GM19438 (cell line): ENCODE measurements at regions not wholly inside any gene's neighbourhood (a gene's known extent, or its start where the extent isn't known, plus 50 kb on each side); places are given as distances from the start of the nearest gene placed in this dataset.

Experiments used
- ATAC-seq: cut with Tn5 transposase; IDR thresholded peaks from one replicate; pipeline ENCODE4 v1.9.1; 2021; ENCODE audit warnings: low read depth; ENCODE audit not compliant: unreplicated experiment

GRCh38 chr2:52897511-52898044 lies 870.0 kb upstream of the CHAC2 start:
- no peak for ATAC-seq

DNA sequence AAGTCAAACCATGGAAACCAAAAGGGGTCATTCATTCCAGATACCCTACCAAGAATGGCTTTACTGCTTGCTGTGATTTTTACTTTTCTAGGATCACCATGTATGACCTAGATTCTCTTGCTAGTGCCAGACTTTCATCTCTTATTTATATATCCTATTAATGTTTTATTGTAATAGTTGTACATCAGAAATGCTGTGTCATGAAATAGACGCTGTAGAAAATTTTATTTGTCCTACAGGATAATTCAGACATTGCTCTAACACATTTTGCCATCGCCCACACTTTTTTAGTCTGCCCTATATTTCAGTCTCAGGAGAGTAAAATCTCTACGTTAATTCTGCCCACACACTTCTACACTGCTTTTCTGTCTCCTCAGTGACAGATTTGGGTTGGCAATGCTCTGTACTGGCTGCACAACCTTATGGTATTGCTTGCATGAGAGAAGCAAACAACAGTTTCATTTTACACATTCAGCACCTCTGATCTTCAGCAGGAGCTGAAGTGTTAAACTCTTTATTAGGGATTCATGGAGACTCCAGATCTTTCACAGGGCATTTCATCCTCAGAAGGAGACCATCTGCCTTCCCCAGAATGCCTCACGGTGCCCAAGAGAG lies 871.8 kb upstream of the CHAC2 start:
- no peak for ATAC-seq

DNA sequence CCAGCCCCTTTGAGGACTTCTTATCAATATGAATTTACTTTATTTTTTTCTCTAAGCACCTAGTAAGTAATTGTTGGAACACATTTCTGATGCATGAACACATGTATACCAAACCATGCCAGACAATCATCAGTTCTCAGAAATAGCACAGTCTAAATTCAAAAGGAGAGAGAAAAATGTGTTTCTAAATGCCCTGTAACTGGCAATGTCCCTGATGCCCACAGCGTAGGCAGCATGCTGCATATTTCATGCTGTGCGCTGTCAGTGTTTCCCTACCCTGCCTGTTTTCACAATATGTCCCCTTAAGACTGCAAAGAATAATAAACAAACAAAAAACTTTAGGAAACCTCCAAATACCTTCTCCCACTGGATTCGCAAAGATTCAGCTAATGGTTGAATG lies 881.0 kb upstream of the CHAC2 start:
- ATAC-seq = no peak

GRCh38 chr2:52884761-52885352 lies 882.7 kb upstream of the CHAC2 start:
- no peak for ATAC-seq

DNA sequence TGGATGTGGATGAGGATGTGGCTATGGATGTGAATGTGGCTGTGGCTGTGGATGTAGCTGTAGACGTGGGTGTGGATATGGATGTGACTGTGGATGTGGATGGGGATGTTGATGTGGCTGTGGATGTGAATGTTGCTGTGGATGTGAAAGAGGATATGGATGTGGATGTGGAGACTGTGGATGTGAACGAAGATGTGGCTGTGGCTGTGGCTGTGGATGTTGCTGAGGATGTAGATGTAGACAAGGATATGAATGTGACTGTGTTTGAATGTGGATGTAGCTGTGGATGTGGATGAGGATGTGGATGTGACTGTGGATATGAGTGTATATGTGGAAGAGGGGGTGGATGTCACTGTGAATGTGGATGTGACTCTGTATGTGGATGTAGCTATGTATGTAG lies 884.6 kb upstream of the CHAC2 start:
- no peak for ATAC-seq

GRCh38 chr2:52881606-52882005 lies 886.0 kb upstream of the CHAC2 start:
- no peak for ATAC-seq

DNA sequence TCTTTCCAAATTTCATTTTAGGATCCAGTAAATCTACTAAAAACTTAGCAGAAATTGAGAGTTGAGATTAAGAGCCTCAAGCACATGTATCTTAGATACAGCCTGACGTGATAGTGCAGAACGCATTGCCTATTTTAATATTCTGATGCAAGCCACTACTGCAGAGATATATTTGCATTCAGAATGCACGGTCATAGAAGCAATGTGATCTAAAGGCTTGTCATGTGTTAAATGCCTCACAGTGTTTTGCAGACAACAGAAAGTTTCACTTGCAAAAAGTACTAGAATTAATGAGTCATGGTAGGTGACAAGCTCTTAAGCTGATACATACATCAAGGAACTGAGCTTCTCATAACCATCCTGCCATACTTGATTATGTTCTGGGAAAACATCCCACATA lies 886.7 kb upstream of the CHAC2 start:
- ATAC-seq = no peak

DNA sequence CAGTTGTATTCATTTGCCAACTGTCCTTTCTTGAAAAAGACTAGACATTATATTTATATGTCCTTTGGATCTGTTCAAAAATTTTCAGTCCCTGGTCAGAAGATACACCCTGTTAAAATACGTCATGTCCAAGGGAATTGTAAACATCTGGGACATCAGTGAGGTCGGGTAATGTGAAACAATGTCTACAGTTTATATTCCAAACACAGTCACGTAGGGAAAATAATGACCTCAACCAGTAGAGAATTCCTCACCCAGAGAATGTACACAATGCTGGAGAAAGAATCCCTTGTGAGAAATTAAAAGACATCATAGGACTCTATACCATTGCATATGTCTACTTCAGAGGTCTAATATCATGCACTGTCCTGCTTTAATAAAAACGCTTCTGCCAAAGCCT lies 888.0 kb upstream of the CHAC2 start:
- ATAC-seq = no peak

- no peak for ATAC-seq
These were observed 889.9 kb upstream of the CHAC2 start for GRCh38 chr2:52877703-52878102.

DNA sequence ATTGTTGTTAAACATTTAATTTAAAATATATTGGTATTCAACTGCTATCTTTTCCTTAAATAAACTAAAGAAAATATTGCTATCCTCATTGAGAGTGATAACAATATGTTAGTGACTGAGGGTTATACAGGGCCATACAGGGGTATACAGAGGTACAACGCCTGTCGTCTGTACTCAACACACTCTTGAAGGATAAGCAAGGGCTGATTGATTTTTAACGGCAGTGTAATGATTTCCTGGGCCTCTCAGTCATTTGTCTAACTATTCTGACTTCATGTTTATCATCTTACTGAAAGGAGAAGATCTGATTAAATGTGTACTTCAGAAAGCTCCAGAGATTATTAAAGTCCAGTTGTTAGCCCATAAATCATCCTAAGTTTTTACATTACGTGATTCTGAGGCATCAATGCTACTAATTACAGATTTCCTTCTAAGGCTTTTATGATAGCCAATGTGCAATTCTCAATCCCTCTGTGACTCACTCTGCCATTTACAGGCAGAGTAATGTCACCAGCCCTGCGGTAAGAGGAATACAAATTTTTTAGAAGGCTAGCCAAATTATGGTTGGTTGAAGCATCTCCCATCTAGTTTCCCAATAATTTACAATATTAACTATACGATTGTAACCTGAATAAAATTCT lies 893.0 kb upstream of the CHAC2 start:
- ATAC-seq = no peak

- ATAC-seq = no peak
These were observed 904.8 kb upstream of the CHAC2 start for GRCh38 chr2:52862801-52863200.

DNA sequence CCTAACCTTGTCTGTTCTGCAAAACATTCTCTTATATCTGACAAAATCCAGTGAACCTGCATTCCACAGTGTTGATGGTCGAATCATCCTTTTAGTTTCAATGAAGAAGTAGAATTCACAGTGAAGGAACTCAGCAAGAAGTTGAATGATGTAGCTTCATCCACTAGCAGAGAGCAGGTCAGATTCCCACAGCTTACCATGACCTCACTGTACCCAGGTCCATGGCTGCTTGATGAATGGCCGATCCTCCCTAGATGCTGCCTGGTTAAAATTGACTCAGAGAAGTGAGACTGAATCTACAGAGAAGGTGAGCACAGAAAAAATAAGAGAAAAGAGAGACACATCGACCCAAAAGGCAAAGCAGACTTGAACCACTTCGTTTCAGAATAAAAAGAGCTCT lies 906.0 kb upstream of the CHAC2 start:
- no peak for ATAC-seq

DNA sequence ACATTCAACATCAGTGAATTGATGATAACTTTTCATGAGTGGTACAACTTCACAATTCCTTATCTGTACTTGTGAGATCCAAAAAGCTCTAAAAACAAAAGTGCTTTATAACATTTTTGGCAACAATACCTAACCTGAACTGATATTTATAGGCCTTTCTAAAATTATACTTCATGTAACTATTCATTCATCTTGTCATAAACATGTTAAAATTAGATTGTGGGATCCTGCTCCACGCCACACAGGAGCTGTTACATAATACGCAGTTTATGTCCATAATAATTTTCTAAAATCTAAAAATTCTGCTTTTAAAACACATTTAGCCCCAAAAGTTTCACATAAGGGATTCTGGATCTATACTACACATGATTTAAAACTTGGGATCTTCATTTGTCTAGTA lies 908.5 kb upstream of the CHAC2 start:
- no peak for ATAC-seq

DNA sequence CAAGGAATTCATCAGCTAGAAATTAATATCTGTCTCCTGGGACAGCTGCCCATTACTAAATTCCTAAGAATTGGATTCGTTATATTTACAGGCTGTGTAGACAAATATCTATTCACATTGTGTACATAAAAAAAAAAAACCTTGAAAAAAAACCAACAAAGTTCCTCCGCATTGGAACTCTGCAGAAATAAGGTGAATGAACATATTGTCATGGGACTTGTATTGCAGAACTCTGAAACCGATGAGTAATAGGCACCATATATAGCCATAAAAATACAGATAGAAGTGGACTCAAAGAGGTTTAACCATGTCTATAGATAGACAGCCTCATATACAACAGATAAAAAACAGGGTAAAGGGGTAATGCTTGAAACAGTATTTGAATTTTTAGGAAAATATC lies 909.9 kb upstream of the CHAC2 start:
- ATAC-seq = no peak

DNA sequence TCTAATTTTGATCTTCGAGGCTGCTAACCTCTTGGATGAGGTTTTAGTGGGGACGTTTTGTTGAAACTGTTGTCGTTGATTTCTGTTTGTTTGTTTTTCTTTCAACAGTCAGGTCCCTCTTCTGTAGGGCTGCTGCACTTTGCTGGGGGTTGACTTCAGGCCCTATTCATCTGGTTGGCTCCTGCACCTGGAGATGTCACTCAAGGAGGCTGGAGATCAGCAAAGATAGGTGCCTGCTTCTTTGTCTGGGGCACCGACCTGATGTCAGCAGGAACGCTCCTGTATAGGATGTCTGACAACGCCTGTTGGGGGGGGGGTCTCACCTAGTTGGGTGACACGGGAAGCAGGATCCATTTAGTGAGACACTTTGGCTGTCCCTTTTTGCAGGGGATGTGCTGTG lies 915.6 kb upstream of the CHAC2 start:
- no peak for ATAC-seq

- ATAC-seq = no peak
These were observed 922.7 kb upstream of the CHAC2 start for GRCh38 chr2:52844701-52845423.

DNA sequence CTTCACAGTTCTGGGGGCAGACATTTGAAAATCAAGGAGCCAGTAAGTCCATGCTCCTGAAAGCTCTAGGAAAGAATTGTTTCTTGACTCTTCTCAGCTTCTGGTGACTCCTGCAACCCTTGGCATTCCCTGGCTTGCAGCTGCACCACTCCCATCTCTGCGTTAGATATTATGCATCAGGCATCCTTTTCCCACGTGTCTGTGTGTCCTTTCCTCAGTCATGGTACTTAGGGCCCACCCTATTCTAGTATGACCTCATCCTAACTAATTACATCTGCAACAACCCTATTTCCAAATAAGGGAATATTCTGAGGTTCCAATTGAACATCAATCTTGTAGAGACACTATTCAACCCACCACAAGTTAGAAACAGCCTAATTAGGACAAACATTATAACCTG lies 931.7 kb upstream of the CHAC2 start:
- ATAC-seq = no peak

GRCh38 chr2:52831216-52831615 lies 936.4 kb upstream of the CHAC2 start:
- ATAC-seq = no peak

DNA sequence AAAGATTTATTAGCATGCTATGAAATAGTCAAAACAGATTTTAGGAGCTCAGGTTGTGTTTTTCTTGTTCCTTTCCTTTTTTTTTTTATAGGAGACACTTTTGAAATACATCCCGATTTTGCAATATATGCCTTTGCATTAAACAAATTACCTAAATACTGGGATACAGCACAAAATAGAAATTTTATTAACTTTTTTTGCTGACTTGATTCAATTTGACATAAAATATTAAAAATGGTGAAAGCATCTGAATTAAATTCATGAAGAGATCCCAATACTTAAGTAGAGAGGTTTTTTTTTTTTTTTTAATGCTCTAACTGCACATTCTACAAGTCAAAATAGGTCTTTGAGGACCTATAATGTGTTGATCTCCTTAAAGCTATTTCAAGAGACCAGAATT lies 939.5 kb upstream of the CHAC2 start:
- no peak for ATAC-seq

GRCh38 chr2:52821631-52822030 lies 946.0 kb upstream of the CHAC2 start:
- ATAC-seq = no peak

DNA sequence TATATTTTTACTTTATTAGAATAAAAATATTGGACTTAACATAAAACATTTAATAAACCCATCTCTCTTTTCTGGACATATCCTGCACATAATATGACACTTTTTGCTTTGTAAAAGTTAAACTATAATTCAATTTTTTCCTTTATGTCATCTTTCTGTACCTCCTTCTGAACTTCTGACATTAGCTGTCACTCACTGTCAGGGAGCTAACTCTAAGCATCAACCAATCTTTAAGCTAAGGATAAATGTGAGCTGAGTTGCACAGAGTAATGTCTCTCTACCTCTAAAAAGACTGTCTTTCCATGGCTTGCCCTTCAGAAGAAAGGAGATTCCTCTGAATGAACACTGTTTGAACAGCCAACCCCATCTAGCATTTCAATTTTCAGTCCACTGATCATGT lies 948.6 kb upstream of the CHAC2 start:
- ATAC-seq = no peak
